ENCODE measurements at regions not wholly inside any gene's neighbourhood (a gene's known extent, or its start where the extent isn't known, plus 50 kb on each side); places are given as distances from the start of the nearest gene placed in this dataset.

DNA sequence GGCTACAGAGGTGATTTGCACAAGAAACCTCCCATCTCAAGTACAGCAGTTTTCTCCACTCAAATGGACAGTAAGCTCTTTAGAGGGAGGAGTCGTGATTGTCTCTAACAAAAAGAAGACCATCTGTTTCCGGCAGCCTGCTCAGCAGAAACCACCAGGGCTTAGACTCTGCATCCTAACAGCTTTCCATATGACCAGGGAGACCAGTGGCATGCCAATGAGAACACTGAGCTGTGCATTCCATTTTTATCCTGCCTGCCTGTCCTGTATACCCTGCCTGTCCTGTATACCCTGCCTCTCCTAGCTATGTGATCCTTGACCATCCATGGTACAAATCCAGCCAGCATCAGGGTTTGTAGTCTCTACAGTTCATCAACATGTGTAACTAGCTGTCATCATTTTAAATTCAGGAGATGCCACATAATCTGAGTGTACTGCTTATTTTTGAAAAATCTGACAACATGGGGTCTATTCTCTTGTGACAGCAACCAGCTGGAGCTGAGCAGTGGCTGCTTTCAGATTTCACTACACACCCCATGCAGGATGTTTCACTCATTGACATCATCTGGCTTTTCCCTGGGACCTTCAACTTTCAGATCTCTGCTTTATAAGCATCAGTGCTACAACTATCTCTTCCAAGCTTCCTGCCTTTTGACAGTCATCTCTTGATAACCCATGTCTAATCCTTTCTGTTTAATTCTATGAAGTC lies 50.5 kb upstream of the POU2AF2 start:
- DNase-seq (ENCODE audit: low read depth, low spot score) = no peak

DNA sequence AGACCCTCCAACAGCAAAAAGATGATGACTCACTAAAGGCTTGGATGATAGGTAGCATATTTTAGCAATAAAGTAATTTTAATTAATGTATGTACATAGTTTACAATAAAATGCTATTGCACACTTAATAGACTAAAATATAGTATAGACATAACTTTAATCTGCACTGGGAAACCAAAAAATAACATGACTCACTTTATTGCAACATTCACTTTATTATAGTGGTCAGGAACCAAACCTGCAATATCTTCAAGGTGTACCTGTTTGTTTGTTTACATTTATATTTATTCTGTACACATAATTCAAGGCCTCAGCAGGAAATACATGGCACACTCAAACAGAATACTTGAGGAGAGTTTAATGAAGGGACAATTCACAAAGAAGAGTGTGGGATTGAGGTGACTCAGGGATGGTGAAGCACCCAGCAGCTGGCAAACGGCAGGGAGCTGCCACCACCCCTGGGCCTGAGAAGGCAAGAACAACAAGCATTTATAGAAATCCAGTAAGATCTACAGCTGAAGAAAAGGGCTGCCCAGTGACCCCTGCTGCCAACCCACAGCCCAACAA lies 51.5 kb upstream of the POU2AF2 start:
- DNase-seq (ENCODE audit: low read depth, low spot score) = no peak

DNA sequence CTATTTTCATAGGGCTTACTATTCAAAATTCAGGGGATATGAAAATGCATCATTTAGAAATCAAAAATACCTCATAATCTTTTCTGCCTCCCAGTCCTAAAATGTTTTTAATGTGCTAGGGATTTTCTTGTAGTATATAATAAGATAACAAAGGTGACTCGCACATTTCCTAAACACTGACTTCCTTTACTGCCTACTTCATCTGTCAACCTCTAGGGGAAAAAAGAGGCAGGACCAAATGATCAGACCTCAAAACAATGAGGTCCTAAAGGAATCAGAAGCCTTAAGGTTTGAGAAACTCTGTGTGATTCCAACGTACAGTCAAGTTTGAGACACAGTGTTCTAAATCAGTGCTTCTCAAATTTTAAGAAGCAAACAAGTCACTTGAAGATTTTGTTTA lies 56.1 kb upstream of the POU2AF2 start:
- no peak for DNase-seq (ENCODE audit: low read depth, low spot score)

DNA sequence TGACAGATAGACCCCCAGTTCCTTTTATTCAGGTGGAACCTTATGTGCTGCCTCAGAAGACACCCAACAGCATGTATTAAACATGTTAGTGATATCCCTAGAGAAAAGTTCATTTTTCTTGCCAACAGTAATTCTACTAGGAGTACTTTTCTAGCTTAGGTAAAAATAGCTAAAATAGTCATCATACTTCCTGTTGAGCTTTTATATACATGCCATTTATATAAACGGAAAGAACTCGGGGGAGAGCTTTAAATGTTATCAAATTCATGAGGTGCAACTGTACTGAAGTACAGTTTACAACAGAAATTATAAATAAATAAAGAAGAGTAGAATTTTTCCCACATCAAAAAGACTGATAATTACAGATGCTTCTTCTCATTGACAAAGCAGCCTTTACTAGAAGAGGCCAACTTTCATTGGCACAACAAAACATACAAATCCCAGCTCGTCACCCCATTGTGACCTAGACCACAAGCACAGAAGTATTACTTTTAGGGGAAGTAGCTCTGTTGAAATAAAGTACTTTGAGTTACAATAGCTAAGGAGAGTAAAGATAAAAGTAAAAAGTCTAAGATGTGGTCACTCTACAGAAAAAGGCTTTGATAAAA lies 59.1 kb upstream of the POU2AF2 start:
- no peak for DNase-seq (ENCODE audit: low read depth, low spot score)

DNA sequence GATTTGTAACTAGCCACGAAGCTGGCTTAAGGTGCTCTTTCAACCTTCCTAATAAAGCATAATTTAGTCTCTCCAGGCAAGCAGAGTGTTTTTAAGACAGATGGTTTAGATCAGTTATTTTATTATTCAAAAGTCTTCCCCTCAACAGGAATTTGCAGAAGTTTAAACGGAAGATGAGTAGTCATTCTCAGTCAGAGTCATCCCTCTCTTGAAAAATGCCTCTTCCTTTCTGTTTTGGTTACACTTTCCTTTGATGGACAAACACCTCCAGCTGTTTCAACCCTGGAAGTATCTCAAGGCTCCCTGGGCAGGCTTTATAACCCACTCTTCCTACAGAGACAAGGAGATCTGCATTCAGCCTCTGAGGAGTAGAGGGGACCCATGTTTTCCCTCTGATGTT lies 60.3 kb upstream of the POU2AF2 start:
- no peak for DNase-seq (ENCODE audit: low read depth, low spot score)

DNA sequence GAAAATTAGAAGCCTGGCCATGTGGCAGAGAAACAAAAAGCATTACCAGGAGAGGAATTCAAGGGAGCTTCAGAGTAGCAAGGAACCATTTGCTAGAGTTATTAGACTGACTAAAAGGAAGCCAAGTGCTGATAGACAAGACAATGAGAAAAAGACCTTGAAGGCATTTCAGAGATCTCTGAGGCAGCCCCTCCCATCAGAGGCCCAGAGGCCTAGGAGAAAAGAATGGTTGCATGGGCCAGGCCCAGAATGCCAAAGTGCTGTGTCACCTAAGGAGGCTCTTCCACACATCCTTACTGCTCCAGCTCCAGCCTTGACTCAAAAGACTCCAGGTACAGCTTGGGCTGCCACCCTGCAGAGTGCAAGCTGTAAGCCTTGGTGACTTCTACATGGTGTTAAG lies 61.8 kb upstream of the POU2AF2 start:
- no peak for DNase-seq (ENCODE audit: low read depth, low spot score)

DNA sequence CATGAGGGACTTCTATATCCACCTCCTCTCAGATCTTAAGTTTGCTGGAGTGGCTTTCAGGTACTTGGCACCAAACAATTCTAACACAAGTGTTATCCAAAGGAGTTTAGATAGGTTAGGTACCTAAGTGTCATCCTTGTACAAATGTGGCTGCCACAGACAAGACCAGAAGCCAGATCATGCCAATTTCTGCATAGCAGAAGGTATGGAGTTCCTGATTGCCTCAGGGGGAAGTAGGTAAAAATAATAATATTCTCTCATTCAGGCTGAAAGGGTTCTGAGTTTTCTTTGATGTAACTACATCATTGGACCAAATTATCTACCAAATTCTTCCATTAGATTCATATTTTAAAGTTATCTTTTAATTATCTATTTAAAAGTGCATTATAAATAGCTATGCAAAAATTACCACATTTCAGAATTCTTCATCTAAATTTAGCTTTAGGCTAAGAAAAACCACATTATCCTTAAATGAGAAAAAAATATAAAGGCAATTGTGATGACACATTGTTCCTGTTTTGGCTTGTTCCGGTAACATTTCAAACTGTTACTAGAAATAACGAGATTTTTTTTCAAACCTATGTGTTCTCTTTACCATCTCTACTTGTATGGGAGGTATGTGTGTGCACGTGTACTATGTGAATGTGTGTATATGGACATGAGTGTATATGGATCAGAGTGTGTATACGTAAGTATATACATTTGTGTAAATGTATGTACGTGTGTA lies 66.2 kb upstream of the POU2AF2 start:
- DNase-seq (ENCODE audit: low read depth, low spot score) = no peak

DNA sequence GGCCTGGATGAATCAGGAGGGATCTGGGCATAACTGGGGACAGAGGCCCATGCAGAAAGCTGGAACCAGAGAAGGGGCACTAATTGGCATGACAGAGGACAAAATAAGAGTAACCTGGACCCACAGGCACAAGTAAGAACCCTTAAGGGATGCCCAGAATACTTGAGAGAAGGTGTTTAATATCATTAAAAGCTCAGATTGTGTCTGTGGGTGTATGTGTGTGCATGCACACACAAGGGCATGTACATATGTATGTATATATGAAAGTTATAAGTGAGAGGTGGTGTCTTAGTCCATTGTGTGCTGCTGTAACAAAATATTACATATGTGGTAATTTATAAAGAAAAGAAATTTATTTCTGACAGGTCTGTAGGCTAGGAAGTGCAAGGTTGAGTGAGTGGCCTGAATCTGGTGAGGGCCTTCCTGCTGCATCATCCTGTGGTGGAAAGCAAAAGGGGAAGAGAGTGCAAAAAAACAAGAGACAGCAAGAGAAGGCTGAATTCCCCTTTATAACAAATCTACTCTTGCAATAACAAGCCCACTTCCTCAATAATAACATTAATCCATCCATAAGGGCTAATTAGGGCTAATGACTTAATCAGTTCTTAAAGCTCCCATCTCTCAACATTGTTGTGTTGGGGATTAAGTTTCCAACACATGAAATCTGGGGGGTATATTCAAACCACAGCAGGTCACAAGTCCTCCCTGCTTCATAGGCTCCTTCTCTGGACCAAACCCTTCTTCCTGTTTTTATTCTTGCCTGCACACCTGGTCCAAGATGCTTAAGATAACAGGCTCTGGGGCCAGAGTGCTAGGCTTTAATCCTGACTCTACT lies 68.3 kb upstream of the POU2AF2 start:
- DNase-seq (ENCODE audit: low read depth, low spot score) = no peak

DNA sequence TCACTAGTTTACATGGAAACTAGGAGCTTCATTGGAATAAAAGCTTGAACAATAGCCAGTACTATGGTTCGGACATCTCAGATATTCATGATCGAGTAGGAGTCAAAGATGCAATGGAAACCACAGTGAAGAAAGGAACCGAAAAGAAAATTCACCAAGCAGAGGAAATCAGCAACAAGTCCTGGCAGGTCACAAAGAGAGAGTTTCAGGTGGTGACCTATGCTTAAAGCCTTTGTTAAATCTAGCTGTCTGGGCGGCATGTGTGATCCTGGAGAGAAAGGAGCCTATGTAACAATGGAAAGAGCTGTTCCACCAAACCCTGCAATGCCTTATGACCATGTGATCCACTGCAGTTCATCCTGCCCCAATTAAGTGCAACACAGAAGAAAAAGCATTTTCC lies 68.9 kb upstream of the POU2AF2 start:
- no peak for DNase-seq (ENCODE audit: low read depth, low spot score)

DNA sequence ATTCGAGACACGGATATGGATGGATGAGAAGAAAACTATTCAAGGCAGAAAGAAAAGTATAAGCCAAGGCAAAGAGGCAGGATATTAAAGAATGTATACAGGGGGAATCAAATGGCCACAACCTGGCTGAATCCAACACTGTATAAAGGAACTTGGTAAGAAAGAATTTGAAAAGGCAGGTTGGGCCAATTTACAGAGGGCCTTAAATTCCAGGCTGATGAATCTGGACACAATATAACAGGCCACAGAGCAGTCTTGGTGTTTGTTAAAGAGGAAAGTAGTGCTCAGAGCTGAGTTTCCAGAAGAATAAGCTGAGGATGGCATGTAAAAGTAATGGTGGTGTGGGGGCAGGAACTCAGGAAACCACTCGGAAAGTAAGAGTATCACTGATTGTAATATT lies 72.3 kb upstream of the POU2AF2 start:
- DNase-seq (ENCODE audit: low read depth, low spot score) = no peak

DNA sequence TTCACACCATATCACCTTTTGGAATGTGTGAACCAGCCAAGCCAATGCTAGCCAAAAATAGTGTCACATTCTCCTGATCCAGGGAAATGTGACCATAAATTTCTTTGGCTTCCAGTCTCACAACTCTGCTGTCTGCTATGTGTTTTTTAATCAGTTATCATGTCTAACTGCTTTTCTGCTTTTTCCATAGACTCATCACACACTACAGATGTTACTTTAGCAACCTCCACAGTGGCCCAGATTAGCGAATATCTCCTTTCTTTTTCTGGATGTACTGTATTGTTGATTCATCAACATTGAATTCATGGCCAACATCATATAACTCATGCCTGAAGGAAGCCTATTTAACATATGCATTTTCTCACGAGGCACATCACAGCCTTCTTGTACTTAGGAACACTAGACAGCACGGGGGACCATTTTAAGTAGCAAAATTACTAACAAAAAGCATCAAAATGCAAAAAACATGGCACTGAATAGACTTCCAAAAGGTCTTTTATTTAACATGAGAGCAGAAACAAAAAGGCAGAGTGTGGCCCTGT lies 73.1 kb upstream of the POU2AF2 start:
- no peak for DNase-seq (ENCODE audit: low read depth, low spot score)

DNA sequence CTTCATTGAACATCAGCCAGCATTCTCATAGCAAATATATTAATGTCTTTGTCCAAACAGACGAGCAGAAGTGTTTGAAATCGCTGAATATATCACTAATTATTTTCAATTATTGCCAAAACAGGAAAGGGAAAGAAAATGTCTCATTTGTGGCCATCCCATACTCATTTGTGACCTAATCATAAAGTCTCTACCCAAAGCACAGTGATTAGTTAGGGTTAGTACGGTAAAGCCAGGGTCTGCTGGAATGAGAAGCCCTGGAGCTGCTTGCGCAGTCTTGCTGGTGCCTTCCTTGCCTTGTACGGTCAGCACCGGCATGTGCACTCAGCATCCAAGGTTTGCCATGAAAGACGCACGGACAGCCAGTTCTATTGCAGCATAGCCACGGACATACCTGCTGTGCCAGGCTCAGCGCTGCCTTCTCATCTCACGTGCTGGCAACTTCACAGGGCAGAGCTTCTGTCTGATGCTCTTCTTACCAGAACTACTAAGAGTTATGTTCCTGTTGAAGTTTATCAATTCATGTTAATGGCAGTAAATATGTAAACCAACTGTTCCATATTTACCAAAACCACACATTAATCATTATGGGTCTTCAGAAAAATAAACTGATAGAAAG lies 74.7 kb upstream of the POU2AF2 start:
- DNase-seq (ENCODE audit: low read depth, low spot score) = no peak

DNA sequence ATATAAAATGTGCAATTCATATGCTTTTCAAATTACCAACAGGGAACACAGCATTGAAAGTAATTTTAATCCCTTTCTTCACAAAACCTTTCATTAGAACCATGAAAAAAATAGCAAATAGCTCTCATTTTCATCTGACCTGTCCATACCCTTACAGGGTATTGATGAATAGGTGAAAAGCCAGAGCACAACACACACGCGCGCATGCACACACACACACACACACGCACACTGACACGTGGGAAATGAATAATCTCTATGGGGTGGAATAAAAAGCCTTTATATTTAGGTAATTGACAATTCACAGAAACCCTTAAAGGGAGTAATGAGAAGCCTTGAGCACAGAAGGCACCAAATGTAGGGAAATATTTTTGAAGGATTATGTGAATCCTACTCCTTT lies 76.2 kb upstream of the POU2AF2 start:
- no peak for DNase-seq (ENCODE audit: low read depth, low spot score)

DNA sequence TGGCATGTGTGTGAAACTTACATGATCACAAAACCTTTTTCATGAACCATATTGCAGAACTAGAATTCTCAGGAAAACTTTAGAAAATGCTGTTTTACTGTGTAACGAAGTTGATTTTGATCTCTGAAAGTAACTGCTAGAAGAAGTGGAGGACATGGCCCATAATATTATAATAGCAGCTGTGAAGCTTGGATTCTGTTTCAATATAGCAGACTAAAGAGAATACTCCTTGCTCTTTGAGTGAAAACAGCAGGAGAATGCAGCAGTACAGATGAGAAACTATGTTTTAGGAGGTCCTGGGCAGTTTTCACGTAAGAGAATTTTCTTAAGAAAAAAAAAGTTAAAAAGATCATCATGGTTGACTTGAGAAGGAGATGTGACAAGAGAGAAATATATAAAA lies 76.7 kb upstream of the POU2AF2 start:
- no peak for DNase-seq (ENCODE audit: low read depth, low spot score)

DNA sequence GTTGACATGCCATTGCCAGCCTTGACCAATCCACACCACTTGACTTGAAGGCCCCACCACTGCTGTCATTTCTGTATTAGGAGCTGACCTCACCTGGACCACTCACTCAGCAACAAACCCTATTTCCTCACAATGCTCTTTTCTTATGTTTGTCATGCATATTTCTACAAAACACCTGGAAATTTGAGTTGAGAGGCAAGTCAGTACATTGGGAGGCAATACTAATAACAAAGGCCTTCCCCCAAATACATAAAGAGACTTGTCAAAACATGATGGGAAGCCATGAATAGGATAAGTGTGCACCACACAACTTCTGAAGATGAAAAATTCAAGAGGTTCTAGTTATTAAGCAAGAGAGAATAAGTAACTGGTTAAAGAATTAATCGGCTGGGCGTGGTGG lies 77.9 kb upstream of the POU2AF2 start:
- no peak for DNase-seq (ENCODE audit: low read depth, low spot score)

DNA sequence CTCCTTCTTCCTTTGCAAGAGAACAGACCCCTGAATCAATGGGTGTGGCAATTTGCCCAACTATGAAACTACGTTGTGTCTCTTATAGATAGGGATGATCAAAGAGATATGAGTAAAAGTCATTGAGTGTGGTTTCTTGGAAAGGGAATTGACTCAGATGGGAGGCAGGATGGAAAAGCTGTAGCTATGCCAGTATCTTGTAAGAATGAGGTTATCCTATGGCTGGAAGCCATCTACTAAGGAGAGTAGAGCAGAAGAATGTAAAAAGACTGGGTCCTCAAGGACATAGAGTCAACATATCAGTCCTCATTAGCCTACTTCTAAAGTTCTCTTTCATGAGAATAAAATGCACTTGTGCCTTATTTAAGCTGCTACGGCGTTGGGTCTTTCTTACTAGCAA lies 78.9 kb upstream of the POU2AF2 start:
- DNase-seq (ENCODE audit: low read depth, low spot score) = no peak

DNA sequence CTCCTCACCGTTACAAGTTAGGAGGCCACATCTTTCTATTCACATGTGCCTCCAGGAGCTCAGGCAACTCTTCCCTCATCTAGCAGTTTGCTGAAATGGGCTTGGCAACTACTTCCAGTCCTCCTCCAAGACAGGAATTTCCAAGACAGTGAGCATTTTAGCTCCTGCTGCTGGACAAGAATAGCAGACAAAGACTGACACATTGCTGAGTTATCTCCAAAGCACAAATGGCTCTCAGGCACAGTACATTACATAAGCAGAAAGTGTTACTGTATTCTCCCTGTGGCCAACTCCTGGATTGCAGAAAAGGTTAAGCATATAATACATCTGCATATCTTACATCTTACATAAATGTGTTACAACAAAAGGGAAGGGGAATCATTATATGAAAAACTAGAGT lies 83.2 kb upstream of the POU2AF2 start:
- DNase-seq (ENCODE audit: low read depth, low spot score) = no peak

DNA sequence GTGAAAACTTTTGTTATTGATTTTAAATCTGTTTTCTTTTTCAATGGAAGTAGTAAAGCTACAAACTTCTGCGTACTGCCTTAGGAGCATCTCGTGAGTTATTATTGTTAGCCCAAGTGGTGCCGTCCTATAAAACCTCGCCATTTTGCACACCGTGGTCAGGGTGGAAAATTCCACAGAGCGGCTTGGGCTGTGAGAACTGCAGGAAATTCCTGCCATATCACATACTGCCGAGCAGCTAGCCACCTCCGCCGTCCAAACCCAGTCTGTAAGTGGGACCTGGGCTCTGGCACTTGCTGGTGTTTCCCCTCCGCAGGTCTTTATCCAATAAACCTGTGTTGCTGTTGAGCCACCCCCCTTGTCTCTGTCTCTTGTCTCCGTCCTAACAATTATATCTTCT lies 88.0 kb upstream of the POU2AF2 start:
- no peak for DNase-seq (ENCODE audit: low read depth, low spot score)

DNA sequence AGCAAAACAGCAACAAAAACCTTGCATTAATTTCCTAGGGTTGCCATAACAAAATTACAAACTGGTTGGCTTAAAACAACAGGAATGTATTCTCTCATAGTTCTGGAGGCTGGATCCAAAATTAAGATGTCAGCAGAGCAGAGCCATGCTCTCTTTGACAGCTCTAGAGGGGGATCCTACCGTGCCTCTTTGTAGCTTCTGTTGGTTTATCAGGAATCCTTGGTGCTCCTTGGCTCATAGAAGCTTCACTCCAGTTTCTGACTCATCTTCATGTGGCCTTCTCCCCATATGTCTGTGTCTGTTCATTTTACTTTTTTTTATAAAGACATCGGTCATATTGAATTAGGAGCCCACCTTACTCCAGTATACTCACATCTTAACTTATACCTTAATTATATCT lies 90.5 kb upstream of the POU2AF2 start:
- DNase-seq (ENCODE audit: low read depth, low spot score) = no peak

DNA sequence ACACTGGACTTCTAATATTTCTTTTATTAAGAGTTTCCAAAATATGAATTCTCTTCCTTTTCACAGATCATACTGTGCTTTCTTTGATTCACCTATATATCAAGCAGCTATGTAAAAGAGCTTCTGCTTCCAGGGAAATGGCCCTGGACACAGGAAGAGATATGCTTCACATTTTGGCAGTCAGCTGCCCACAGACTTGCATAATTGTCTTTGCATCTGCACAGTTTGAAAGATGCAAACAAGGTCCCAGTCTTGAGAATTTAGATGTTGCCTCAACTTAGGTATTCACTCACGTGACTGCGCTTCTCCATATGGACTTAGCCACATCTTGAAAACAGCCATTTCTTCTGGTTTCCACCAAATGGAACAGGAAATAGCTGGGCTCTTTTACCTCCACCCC lies 92.3 kb upstream of the POU2AF2 start:
- DNase-seq (ENCODE audit: low read depth, low spot score) = no peak

DNA sequence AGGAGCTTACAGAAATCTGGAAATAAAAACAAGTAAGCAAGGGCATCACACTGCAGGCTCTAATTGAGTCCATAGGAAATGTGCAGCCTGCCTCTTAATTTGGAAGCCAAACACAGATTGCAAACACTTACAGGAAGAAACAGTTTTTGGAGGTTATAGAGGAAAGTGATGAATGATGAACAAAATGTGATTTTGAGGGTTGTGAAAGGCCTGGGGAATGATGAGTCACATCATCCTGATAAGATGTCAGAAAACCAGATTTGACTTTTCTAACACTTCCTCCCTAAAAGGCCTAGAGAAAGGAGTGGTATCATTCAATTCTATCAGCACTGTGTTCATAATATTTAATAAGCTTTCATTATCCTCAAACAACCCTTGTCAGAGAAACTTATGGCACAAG lies 96.6 kb upstream of the POU2AF2 start:
- no peak for DNase-seq (ENCODE audit: low read depth, low spot score)
